GM12891 (cell line): ENCODE measurements at regions not wholly inside any gene's neighbourhood (a gene's known extent, or its start where the extent isn't known, plus 50 kb on each side); places are given as distances from the start of the nearest gene placed in this dataset.

ENCODE experiments used
- POLR2A ChIP-seq: IDR thresholded peaks from 2 replicates; pipeline ENCODE4 v1.6.1; 2011; ENCODE audit warnings: low read depth, low read length, control low read depth
- POLR2AphosphoS5 ChIP-seq: IDR thresholded peaks from 2 replicates; pipeline ENCODE4 v1.6.1; 2011; ENCODE audit warnings: low read depth, low read length, control low read depth
- POU2F2 ChIP-seq: IDR thresholded peaks from 2 replicates; pipeline ENCODE4 v1.6.1; 2011; ENCODE audit warnings: low read depth, mild to moderate bottlenecking, control low read depth, low read length, moderate library complexity
- SPI1 ChIP-seq: IDR thresholded peaks from 2 replicates; pipeline ENCODE4 v1.6.1; 2011; ENCODE audit warnings: low read depth, low read length, control low read depth
- TAF1 ChIP-seq: IDR thresholded peaks from 2 replicates; pipeline ENCODE4 v1.6.1; 2011; ENCODE audit warnings: low read depth, low read length, control low read depth

DNA sequence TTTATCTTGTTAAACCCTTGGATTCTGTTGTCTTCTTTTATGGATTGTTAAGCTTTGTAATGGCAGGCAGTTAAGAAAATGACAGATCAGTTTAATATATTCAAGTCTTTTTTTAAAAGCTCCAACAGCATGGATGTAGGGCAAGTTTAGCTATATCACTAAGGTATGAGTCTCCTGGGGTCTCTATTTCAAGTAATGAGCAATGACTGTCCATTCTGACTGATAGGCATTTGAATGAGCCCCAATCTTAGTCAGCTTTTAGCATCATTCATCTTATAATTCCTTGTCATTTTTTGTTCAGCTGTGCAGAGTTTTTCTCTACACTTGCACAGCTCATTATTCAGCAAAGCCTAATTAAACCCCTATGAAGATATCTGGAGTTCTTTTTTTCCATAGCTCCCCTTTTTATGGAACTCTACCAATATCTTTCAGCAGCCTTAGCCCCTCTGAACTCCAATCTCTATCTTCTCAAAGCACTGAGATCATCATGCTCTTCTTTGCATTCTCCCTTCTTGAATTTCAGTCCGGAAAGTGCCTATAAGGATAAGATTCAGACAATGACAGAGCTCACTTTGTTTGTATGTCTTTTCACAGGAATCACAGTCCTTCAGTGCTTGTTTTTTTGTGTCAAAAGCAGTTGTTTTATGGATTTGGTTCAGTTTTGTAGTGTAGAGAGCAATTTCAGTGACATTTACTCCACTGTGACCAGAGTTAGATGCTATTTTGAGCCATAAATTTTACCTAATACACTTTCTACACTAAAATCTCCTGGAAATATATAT lies 97.2 kb upstream of the DOK5 start:
- TF ChIP-seq POLR2AphosphoS5 (no peak), TAF1 (no peak), POLR2A (no peak), POU2F2 (no peak), SPI1 (no peak)
